Spinal cord (tissue), 9 donors: ENCODE measurements at regions not wholly inside any gene's neighbourhood (a gene's known extent, or its start where the extent isn't known, plus 50 kb on each side); places are given as distances from the start of the nearest gene placed in this dataset.
"Not testable (repeated sequence)": the region's sequence is repeated elsewhere in the genome, so short reads cannot be mapped to it uniquely, and the experiment has no call there.

Experiments used
- DNase-seq, 6 donors: peaks; one replicate each; pipeline versions ENCODE4 v3.0.0 to v3.0.0-alpha.2; 2013 to 2015; ENCODE audit warnings: low spot score in 6 of 6, low read depth in 4 of 6
- H3K27ac ChIP-seq: one replicate; pipeline ENCODE4 v1.5.1; 2013; ENCODE audit warnings: low read depth, low read length, control low read depth
- H3K27me3 ChIP-seq: one replicate; pipeline ENCODE4 v1.6.1; 2013; ENCODE audit warnings: low read length; ENCODE audit not compliant: control insufficient read depth, insufficient read depth
- H3K36me3 ChIP-seq: one replicate; pipeline ENCODE4 v1.6.1; 2013; ENCODE audit warnings: low read length; ENCODE audit not compliant: control insufficient read depth, insufficient read depth
- H3K4me1 ChIP-seq: one replicate; pipeline ENCODE4 v1.6.1; 2013; ENCODE audit warnings: low read length; ENCODE audit not compliant: control insufficient read depth, insufficient read depth
- H3K4me3 ChIP-seq: one replicate; pipeline ENCODE4 v1.5.1; 2013; ENCODE audit warnings: low read depth, low read length, control low read depth
- H3K9me3 ChIP-seq: one replicate; pipeline ENCODE4 v1.6.1; 2013; ENCODE audit warnings: low read length; ENCODE audit not compliant: control insufficient read depth, insufficient read depth
- WGBS: methylation state at CpG from one replicate; pipeline ENCODE4 v1.1.5; 2013; ENCODE audit warnings: missing lambda C conversion rate; ENCODE audit not compliant: insufficient coverage; 5-methylcytosine and 5-hydroxymethylcytosine counted together
- donor health status: healthy.

GRCh38 chr18:30440351-30440750 is 602.2 kb downstream of the DSC3 start:
- Histone ChIP-seq H3K27me3 (no peaks in the 10 kb centered on the region), H3K9me3 (no peaks in the 10 kb centered on the region), H3K36me3 (no peaks in the 10 kb centered on the region), H3K4me3 (no peak overlapping the region), H3K27ac (no peak overlapping the region), H3K4me1 (no peaks in the 10 kb centered on the region)
- no CpG with 5 or more reads among the region's 2 CpGs for WGBS
- DNase-seq, result no peak

DNA sequence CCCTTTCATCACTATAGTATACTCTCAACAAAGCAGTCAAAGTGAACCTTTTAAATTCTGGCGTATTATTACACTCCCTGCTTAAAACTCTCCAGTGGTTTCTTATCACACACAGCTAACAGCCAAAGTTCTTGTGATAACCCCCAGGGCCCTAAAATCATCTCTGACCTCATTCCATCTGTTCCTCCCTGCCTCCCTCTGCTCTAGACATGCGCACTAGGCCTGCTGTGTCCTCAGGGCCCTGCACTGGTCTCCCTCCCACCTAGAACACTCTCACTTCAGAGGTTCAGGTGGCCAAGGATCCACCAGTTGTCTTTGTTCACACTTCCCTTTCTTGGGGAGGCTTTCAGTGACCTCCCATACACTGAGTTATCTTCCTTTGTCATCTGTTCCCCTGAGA is 603.4 kb downstream of the DSC3 start:
- no peak for DNase-seq
- H3K27me3 ChIP-seq, result no peaks in the 10 kb centered on the region
- H3K36me3 ChIP-seq, result no peaks in the 10 kb centered on the region
- no peaks in the 10 kb centered on the region for H3K4me1 ChIP-seq
- H3K9me3 ChIP-seq, result no peaks in the 10 kb centered on the region
- no peak overlapping the region for H3K4me3 ChIP-seq
- WGBS, result 97% methylated on average over 2 of the region's 2 CpGs
- H3K27ac ChIP-seq, result no peak overlapping the region

- H3K36me3 ChIP-seq, result no peaks in the 10 kb centered on the region
- no peaks in the 10 kb centered on the region for H3K27me3 ChIP-seq
- no CpG with 5 or more reads among the region's 2 CpGs for WGBS
- H3K4me3 ChIP-seq, result no peak overlapping the region
- H3K4me1 ChIP-seq, result no peaks in the 10 kb centered on the region
- H3K9me3 ChIP-seq, result no peaks in the 10 kb centered on the region
- peak in 1 of 6 donors; percentile 43 for DNase-seq
- no peak overlapping the region for H3K27ac ChIP-seq
Observed at GRCh38 chr18:30432349-30432748, 610.2 kb downstream of the DSC3 start.

GRCh38 chr18:30419399-30419798 is 623.1 kb downstream of the DSC3 start:
- H3K36me3 ChIP-seq, H3K27me3 ChIP-seq, H3K9me3 ChIP-seq, DNase-seq, H3K4me1 ChIP-seq, H3K4me3 ChIP-seq, H3K27ac ChIP-seq: not testable (repeated sequence)
- WGBS, result 98% methylated on average over 10 of the region's 11 CpGs

DNA sequence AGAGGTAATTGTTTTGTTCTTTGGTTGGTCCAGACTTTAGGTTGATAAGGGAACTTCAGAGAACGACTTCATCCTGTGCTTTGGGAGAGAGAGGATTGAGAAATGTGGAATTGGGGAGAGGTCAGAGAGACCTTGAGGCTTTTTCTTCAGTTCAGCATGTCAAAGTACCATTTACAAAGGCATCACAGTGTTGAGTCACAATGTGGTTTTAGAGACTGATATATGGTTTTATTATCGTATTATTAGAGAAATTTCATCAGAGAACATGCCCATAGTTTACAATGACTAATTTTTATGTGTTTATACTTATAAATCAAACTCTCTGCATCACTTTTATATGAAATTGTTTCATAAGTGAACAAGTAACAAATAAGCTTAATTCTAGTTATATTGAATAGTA is 626.6 kb downstream of the DSC3 start:
- Histone ChIP-seq H3K9me3 (peaks cover 2% of the 10 kb centered on the region), H3K27me3 (no peaks in the 10 kb centered on the region), H3K27ac (no peak overlapping the region), H3K36me3 (no peaks in the 10 kb centered on the region), H3K4me1 (no peaks in the 10 kb centered on the region), H3K4me3 (no peak overlapping the region)
- 80% methylated on average over 1 of the region's 2 CpGs for WGBS
- DNase-seq, result no peak

GRCh38 chr18:30409120-30409519 is 633.4 kb downstream of the DSC3 start:
- no peaks in the 10 kb centered on the region for H3K4me1 ChIP-seq
- H3K27ac ChIP-seq, result no peak overlapping the region
- peaks cover 2% of the 10 kb centered on the region for H3K9me3 ChIP-seq
- H3K36me3 ChIP-seq, result no peaks in the 10 kb centered on the region
- no peak for DNase-seq
- 66% methylated on average over 2 of the region's 3 CpGs for WGBS
- H3K4me3 ChIP-seq, result no peak overlapping the region
- H3K27me3 ChIP-seq, result no peaks in the 10 kb centered on the region

DNA sequence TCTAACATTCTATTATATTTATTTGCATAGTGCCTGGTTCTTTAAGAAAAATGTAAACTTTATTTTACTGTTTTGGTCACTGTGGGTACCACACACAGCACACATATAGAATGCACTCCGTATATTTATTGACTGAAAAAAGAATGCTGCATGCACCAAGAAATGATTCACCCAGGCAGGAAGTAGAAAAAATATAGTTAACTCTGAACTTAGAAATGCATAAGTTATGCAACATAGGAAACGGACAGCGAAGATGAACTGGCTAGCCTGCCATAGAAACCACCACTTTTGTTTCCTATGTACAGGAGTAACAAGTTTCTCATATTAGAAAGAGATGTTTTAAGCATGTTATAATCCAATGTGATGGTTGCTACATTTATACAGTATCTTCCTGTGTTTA is 635.8 kb downstream of the DSC3 start:
- Histone ChIP-seq H3K9me3 (no peaks in the 10 kb centered on the region), H3K36me3 (no peaks in the 10 kb centered on the region), H3K4me3 (no peak overlapping the region), H3K4me1 (no peaks in the 10 kb centered on the region), H3K27ac (no peak overlapping the region), H3K27me3 (no peaks in the 10 kb centered on the region)
- DNase-seq, result no peak
- no CpG with 5 or more reads among the region's 3 CpGs for WGBS

GRCh38 chr18:30405038-30405437 is 637.5 kb downstream of the DSC3 start:
- H3K27me3 ChIP-seq, result no peaks in the 10 kb centered on the region
- DNase-seq, result peak in 1 of 6 donors; percentile 8
- H3K27ac ChIP-seq, result no peak overlapping the region
- no peaks in the 10 kb centered on the region for H3K4me1 ChIP-seq
- no peaks in the 10 kb centered on the region for H3K36me3 ChIP-seq
- WGBS, result no CpG with 5 or more reads among the region's 1 CpG
- no peaks in the 10 kb centered on the region for H3K9me3 ChIP-seq
- no peak overlapping the region for H3K4me3 ChIP-seq

DNA sequence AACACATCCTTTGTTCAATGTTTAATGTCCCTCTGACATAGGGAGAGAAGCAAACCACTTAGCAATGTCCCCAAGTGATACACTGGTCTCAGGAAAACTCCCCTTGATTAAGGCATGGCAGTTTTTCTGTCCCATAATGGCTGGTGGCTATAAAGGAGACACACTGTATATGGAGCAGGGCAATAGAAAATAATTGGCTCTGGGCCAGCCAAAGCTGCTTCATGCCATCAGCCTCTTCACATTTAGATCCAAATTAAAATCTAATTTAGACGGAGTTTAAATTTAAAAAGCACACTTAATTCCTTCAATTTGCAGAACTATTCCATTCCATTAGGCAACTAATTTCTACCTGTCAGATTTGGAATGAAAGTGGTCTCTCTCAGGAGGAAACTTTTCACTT is 638.1 kb downstream of the DSC3 start:
- Histone ChIP-seq H3K27ac (no peak overlapping the region), H3K36me3 (no peaks in the 10 kb centered on the region), H3K4me3 (no peak overlapping the region), H3K9me3 (no peaks in the 10 kb centered on the region), H3K4me1 (no peaks in the 10 kb centered on the region), H3K27me3 (no peaks in the 10 kb centered on the region)
- peak in 3 of 6 donors; percentile 12 to 81 (median 14) for DNase-seq
- no CpG with 5 or more reads among the region's 1 CpG for WGBS

- DNase-seq, result no peak
- Histone ChIP-seq H3K27ac (no peak overlapping the region), H3K9me3 (no peaks in the 10 kb centered on the region), H3K36me3 (no peaks in the 10 kb centered on the region), H3K27me3 (no peaks in the 10 kb centered on the region), H3K4me1 (no peaks in the 10 kb centered on the region), H3K4me3 (no peak overlapping the region)
- WGBS, result no CpG with 5 or more reads among the region's 3 CpGs
Observed at GRCh38 chr18:30403278-30403677, 639.3 kb downstream of the DSC3 start.
